ENCODE measurements at regions not wholly inside any gene's neighbourhood (a gene's known extent, or its start where the extent isn't known, plus 50 kb on each side); places are given as distances from the start of the nearest gene placed in this dataset.

DNA sequence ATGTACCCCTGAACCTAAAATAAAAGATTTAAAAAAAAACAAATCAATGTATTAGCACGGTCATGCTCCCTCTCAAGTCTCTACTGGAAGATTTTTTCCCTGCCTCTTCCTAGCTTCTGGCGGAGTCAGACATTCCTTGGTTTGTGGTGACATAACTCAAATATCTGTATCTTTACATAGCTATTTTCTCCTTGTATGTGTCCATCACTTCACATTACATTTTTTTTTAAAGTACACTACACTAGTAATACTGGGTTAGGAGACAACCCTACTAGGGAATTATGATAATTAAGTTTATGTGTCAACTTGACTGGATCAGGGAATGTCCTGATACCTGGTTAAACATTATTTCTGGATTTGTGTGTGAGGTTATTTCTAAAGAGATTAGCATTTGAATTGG, 1197.9 kb downstream of the TECRL start:
- TF ChIP-seq, protein P1, sequence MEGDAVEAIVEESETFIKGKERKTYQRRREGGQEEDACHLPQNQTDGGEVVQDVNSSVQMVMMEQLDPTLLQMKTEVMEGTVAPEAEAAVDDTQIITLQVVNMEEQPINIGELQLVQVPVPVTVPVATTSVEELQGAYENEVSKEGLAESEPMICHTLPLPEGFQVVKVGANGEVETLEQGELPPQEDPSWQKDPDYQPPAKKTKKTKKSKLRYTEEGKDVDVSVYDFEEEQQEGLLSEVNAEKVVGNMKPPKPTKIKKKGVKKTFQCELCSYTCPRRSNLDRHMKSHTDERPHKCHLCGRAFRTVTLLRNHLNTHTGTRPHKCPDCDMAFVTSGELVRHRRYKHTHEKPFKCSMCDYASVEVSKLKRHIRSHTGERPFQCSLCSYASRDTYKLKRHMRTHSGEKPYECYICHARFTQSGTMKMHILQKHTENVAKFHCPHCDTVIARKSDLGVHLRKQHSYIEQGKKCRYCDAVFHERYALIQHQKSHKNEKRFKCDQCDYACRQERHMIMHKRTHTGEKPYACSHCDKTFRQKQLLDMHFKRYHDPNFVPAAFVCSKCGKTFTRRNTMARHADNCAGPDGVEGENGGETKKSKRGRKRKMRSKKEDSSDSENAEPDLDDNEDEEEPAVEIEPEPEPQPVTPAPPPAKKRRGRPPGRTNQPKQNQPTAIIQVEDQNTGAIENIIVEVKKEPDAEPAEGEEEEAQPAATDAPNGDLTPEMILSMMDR (IDR thresholded peaks at IDR 0.05), result no peak
- TF ChIP-seq EP300 (IDR thresholded peaks at IDR 0.05), result no peak

Data from ovary (tissue), 3 donors.